ENCODE measurements at regions not wholly inside any gene's neighbourhood (a gene's known extent, or its start where the extent isn't known, plus 50 kb on each side); places are given as distances from the start of the nearest gene placed in this dataset.
"Not testable (repeated sequence)": the region's sequence is repeated elsewhere in the genome, so short reads cannot be mapped to it uniquely, and the experiment has no call there.

GRCh38 chr1:163999131-163999530 lies 559.9 kb upstream of the PBX1 start:
- intact Hi-C loops (cut with DNase I; ENCODE audit: low total_unique reads) = no loop called here
- TF ChIP-seq POLR2A (IDR thresholded peaks at IDR 0.05) = no peak
- no peak for TF ChIP-seq CTCF (IDR thresholded peaks at IDR 0.05)
- no peak for DNase-seq (ENCODE audit: low spot score in 2 of 2)
- WGBS, 2 donors = 77 to 83% methylated on average over 1 of the region's 1 CpG
- no peak overlapping the region for H3K4me3 ChIP-seq (ENCODE audit: low read depth, poor library complexity, severe bottlenecking)

GRCh38 chr1:164006186-164006585 lies 552.8 kb upstream of the PBX1 start:
- intact Hi-C loops (cut with DNase I; ENCODE audit: low total_unique reads); DNase-seq (ENCODE audit: low spot score in 2 of 2); H3K4me3 ChIP-seq (ENCODE audit: low read depth, poor library complexity, severe bottlenecking): not testable (repeated sequence)
- 85 to 94% methylated on average over 3 of the region's 3 CpGs for WGBS, 2 donors

- no peak for DNase-seq (ENCODE audit: low spot score in 2 of 2)
- TF ChIP-seq CTCF (IDR thresholded peaks at IDR 0.05) = no peak
- TF ChIP-seq POLR2A (IDR thresholded peaks at IDR 0.05) = no peak
- no peak overlapping the region for H3K4me3 ChIP-seq (ENCODE audit: low read depth, poor library complexity, severe bottlenecking)
- intact Hi-C loops (cut with DNase I; ENCODE audit: low total_unique reads) = no loop called here
- 86 to 87% methylated on average over 4 of the region's 4 CpGs for WGBS, 2 donors
Measured at GRCh38 chr1:164006621-164007020, 552.4 kb upstream of the PBX1 start.

GRCh38 chr1:164017239-164017638 lies 541.7 kb upstream of the PBX1 start:
- no peak for TF ChIP-seq POLR2A (IDR thresholded peaks at IDR 0.05)
- no peak for TF ChIP-seq CTCF (IDR thresholded peaks at IDR 0.05)
- 100% methylated on average over 1 of the region's 1 CpG for WGBS, 2 donors
- DNase-seq (ENCODE audit: low spot score in 2 of 2) = no peak
- no peak overlapping the region for H3K4me3 ChIP-seq (ENCODE audit: low read depth, poor library complexity, severe bottlenecking)
- intact Hi-C loops (cut with DNase I; ENCODE audit: low total_unique reads) = no loop called here

- intact Hi-C loops (cut with DNase I; ENCODE audit: low total_unique reads) = no loop called here
- DNase-seq (ENCODE audit: low spot score in 2 of 2) = no peak
- TF ChIP-seq CTCF (IDR thresholded peaks at IDR 0.05) (no peak), POLR2A (IDR thresholded peaks at IDR 0.05) (no peak)
- no peak overlapping the region for H3K4me3 ChIP-seq (ENCODE audit: low read depth, poor library complexity, severe bottlenecking)
- WGBS, 2 donors = 67 to 76% methylated on average over 2 of the region's 2 CpGs
Measured at GRCh38 chr1:164020391-164020790, 538.6 kb upstream of the PBX1 start.

GRCh38 chr1:164021813-164022212 lies 537.2 kb upstream of the PBX1 start:
- TF ChIP-seq CTCF (IDR thresholded peaks at IDR 0.05) (no peak), POLR2A (IDR thresholded peaks at IDR 0.05) (no peak)
- intact Hi-C loops (cut with DNase I; ENCODE audit: low total_unique reads) = no loop called here
- H3K4me3 ChIP-seq (ENCODE audit: low read depth, poor library complexity, severe bottlenecking) = no peak overlapping the region
- 69 to 78% methylated on average over 1 of the region's 1 CpG for WGBS, 2 donors
- DNase-seq (ENCODE audit: low spot score in 2 of 2) = no peak
